ENCODE measurements at regions not wholly inside any gene's neighbourhood (a gene's known extent, or its start where the extent isn't known, plus 50 kb on each side); places are given as distances from the start of the nearest gene placed in this dataset.
A peak's percentile ranks its signal among the peaks of the same experiment; 100 is the strongest.
"Not testable (repeated sequence)": the region's sequence is repeated elsewhere in the genome, so short reads cannot be mapped to it uniquely, and the experiment has no call there.

DNA sequence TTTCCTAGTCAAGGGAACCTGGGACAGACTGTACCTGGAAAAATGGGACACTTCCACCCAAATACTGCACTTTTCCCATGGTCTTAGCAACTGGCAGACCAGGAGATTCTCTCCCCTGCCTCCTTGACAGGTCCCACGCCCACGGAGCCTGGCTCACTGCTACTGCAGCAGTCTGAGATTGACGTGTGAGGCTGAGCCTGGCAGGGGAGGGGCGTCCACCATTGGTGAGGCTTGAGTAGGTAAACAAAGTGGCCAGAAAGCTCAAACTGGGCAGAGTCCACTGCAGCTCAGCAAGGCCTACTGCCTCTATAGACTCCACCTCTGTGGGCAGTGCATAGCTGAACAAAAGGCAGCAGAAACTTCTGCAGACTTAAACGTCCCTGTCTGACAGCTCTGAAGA is 301.4 kb downstream of the SLITRK2 start:
- in situ Hi-C loops (cut with HindIII; ENCODE audit: low sequenced_read_pairs); DNase-seq (ENCODE audit: low spot score): not testable (repeated sequence)

DNA sequence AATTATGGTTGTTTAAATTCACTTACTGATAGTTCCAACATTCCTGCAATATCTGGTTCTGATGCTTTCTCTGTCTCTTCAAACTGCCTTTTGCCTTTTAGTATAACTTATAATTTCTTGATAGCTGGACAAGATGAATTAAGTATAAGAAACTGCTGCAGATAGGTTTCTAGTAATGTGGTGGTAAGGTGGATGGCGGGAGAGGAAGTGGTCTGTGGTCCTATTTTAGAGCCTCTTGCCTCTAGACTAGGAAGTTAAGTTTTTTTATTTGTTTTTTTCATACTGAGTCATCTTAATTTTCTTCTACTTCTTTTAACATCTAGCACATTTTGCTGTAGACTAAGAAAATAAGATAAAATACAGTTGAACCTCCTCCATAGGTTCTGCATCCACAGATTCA is 310.0 kb downstream of the SLITRK2 start:
- no peak for DNase-seq (ENCODE audit: low spot score)
- in situ Hi-C loops (cut with HindIII; ENCODE audit: low sequenced_read_pairs): no loop called here

DNA sequence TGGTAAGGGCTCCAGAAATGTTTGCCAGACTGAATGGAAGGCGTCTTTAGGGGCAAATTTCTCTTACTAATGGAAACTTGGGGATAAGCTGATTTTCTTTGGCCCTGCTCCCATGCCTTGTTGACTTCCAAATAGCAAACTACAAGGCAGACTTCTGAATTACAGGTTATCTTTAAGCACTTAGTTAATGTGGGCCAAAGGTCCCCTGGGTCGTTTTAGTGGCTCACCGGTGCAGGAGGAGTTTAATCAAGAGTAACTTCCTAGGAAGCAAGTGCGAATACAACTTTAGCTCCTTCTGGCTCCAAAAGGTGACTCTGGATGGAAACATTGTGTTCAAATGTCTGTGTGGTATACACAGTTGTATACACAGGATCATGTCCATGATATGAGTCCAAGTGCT is 323.6 kb downstream of the SLITRK2 start:
- in situ Hi-C loops (cut with HindIII; ENCODE audit: low sequenced_read_pairs): no loop called here
- DNase-seq (ENCODE audit: low spot score): no peak

DNA sequence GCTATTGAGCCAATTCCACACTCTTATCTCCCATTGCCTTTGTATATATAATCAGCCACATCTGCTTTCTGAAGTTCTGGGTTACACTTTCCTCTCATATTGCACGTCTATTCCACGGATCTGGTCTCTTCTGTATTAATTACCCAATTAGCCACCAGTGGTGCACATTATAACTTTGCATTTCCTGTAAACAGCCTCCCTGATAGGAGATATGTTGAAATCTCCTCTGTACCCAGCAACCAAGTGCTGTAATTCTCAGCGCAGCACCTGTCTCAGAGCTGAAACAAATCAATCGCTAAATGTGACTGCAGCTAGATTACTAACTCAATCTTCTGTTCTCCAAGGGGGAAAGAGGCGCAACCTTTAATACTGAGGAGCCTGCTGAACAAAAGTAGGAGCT is 326.4 kb downstream of the SLITRK2 start:
- no peak for DNase-seq (ENCODE audit: low spot score)
- in situ Hi-C loops (cut with HindIII; ENCODE audit: low sequenced_read_pairs): no loop called here

DNA sequence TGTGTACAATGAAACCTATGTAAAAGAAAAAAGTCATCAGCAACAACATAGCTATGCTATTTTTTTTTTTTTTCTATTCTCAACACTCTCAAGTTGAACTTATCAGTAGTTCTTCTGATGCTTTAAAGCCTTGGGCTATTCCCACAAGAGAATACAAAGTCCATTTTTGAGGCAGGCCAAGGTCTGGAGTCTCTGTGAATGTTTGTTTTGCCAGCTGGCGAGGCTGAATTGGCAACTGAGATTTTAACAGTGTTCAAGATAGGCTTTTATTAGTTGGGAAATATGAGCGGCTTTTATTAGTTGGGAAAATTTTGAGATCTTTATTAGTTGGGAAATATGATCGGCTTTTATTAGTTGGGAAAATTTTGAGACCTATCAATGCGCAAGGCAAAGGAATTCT is 336.6 kb downstream of the SLITRK2 start:
- no peak for DNase-seq (ENCODE audit: low spot score)
- in situ Hi-C loops (cut with HindIII; ENCODE audit: low sequenced_read_pairs): no loop called here

DNA sequence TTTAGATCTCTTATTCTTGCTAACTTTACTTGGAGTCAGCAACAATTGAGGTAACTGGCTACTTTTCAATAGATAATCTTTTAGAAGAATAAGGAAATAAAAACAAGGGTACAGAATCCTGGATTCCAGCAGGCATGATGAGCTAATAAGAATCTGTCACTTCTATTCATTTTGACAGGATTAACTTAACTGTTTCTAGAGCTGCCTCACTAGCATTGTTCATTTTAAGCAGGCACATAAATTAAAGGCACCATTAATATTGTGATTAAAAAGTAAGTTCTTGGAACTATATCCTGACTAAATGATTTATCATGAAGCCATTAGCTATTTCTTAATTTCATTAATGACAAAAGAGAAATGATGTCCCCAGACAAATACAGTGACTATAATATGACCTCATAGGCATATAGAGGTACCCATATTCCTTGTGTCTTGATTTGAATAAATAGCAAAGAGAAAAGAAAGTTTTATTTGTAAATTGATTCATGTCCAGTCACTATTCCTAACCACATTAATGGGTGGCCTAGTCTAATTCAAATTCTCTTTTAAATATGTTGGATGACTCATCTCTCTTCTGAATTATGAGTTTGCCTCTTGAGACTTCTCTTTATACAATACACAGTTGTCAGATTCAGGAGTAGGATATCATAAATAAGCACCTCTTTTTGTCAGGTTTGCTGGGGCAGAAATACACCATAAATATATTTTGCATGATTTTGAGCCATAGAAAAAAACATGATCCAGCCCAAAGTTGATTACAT is 343.0 kb downstream of the SLITRK2 start:
- DNase-seq (ENCODE audit: low spot score): no peak
- in situ Hi-C loops (cut with HindIII; ENCODE audit: low sequenced_read_pairs): no loop called here

DNA sequence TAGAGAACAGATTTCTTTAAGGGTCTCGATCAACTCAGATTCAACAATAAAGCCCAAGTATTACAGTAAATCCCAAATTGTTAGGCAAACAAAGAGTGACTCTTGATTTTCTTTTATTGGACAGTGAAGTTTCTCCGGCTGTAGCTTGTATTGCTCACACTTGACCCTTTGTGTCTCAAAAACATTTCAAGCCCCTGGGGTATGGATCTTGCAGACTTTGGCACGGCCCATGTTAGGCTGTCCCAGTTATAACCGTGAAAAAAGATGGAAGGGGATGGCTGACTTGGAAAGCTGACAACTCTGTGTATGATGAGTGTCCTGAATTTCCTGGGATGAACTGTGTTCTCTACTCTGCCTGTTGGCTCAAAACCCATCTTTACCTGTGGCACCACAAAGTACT is 356.1 kb downstream of the SLITRK2 start:
- in situ Hi-C loops (cut with HindIII; ENCODE audit: low sequenced_read_pairs): no loop called here
- peak; percentile 0 for DNase-seq (ENCODE audit: low spot score)

DNA sequence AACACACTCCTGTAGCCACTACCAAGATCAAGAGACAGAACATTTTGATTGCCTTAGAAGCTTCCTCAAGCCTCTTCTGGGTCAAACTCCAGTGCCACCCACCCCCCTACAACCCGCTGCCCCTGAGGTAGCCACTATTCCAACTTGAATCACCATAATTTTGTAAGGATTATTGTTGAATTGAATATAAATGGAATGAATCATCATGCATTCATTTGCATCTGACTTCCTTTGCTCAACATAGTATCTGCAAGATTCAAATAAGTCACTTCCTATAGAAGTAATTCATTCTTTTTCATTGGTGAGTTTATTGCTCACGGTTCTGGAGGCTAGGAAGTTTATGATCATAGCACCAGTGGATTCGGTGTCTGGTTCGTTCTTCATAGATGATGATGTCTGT is 364.2 kb downstream of the SLITRK2 start:
- DNase-seq (ENCODE audit: low spot score): no peak
- in situ Hi-C loops (cut with HindIII; ENCODE audit: low sequenced_read_pairs): no loop called here

DNA sequence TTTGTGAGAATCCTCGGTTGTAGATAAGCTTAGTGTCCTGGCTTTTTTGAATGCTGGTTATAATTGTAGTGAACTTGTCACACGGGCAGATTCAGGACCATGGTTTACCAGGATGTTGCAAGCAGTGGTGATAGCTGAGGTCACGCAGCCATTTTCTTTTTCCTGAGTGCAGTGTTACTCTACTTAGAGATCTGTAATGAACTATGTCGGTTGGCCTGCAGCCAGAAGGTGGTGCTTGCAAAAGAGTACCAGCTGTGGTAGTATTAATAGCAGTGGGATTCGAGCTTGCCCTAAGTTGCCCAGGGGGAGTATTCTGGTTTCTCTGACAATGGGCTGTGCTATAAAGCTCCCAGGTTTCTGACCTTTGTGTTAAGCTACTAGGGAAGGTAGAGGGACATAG is 368.9 kb downstream of the SLITRK2 start:
- DNase-seq (ENCODE audit: low spot score): no peak
- in situ Hi-C loops (cut with HindIII; ENCODE audit: low sequenced_read_pairs): no loop called here

DNA sequence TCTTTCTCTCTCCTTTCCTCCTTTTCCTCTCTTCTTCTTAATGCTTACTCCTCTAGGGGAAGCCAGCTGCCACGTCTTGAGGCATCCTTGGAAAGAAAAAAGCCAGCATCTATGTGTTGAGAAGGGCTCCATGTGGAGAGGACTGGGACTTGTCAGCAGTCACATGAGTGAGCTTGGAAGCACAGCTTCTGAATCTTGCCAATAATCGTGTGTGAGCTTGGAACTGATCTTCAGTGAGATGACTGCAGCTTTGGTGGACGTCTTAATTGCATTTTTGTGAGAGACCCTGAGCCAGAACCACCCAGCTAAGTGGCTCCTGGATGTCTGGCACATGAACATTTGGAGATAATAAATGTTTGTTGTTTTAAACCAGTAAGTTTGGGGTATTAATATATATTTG is 371.7 kb downstream of the SLITRK2 start:
- DNase-seq (ENCODE audit: low spot score): peak; percentile 1
- in situ Hi-C loops (cut with HindIII; ENCODE audit: low sequenced_read_pairs): no loop called here

DNA sequence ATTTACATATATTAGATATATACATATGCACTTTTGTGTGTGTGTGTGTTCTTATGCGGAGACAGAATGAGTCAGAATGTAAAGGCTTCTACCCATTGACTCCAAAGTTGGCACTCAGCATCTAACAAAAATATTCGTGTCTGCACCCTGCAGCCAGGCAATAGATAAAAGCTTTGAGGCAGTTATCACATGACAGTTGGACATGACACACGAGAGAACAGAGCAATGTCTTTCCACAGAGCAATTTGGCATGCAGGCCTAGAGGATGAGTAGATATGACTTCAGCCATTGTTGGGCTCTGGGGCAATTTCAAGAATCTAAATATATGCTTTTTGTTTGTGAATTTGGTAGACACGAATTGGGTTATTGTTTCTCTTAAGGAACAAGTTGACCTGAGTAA is 391.2 kb downstream of the SLITRK2 start:
- in situ Hi-C loops (cut with HindIII; ENCODE audit: low sequenced_read_pairs): no loop called here
- DNase-seq (ENCODE audit: low spot score): no peak

DNA sequence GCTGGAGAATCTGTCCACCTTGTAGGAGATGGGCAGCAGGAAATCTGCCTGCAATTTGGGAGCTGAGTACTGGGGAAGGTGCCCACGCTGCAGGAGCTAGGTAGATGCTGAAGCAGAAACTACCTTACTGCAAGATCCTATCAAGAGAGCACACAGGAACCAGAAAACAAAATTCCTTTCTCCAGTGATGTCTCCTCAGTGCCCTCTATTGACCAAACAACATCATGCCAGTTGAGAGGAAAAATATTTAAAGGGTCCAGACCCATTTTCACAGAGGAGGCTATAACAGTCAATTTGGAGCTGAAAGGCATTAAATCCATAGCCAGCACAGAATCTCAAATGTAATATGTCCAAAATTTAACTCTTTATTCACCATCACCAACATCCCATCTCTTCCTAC is 406.8 kb downstream of the SLITRK2 start:
- in situ Hi-C loops (cut with HindIII; ENCODE audit: low sequenced_read_pairs): no loop called here
- DNase-seq (ENCODE audit: low spot score): no peak

DNA sequence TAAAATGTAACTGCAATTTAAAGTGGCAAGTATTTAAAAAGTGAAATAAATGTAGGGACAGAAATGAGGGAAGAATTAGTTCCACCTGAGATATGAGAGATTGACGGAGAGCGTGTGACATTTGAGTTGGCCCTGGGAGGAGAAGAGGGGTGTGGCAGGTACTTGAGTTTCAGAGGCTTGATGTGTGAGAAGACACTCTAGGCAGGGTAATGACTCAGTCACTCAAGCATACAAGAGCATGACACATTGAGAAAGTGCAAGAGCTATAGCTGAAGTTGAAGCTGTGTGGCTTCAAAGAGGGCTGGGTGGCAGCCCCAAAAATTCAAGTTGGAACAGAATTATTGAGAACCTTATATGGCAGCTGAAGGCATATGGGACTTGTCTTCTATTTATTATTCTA is 420.5 kb downstream of the SLITRK2 start:
- no peak for DNase-seq (ENCODE audit: low spot score)
- in situ Hi-C loops (cut with HindIII; ENCODE audit: low sequenced_read_pairs): no loop called here

DNA sequence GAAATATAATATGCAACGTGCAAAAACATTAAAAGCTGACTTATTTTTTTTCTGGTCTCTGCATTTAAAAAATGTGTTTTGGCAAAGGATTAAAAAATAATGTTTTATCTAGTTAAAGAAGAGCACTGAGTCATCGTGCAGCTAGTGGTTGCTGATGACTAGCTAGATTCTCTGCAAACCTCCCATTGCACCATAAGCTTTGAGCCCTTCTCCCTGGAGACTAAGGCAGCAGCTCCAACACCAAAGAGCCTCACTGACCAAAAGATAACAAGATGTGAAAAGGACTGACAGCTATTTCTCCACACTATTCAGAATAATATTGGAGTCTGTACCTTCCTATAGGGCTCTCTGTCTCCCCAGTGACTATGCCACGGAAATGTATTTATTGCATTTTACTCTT is 424.3 kb downstream of the SLITRK2 start:
- in situ Hi-C loops (cut with HindIII; ENCODE audit: low sequenced_read_pairs): no loop called here
- DNase-seq (ENCODE audit: low spot score): no peak

DNA sequence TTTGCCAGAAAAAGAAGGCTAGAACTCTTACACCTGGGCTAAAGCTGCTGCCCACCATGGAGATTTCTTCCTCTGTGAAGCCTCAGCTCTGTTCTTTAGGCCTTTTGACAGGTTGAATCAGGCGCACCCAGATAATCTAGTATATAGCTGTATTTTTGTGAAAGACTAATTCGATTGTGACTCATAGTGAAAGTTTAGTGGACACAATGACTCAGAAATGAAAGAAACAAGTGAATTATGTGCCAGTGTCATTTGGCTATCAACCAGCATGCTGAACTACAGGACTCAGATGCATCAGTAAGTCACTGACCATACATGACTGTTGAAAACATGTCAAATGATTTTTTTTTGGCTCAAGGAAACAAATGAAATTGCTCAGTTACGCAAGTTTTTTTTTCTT is 425.4 kb downstream of the SLITRK2 start:
- DNase-seq (ENCODE audit: low spot score): no peak

DNA sequence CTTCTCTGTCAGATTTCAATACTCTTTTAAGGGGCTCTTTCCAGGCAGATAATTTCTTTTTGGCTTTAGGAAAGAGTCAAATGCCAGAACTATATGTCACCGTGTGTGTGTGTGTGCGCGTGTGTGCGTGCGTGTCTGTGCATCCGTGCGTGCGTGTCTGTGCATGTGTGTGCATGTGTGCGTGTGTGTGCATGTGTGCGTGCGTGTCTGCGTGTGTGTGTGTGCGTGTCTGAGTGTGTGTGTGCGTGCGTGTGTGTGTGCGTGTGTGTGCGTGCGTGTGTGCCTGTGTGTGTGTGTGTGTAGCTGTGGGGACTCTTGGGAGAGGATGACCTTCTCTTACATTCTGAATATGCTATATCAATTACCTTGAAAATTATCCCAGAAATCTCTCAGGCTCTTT is 441.6 kb downstream of the SLITRK2 start:
- in situ Hi-C loops (cut with HindIII; ENCODE audit: low sequenced_read_pairs): no loop called here
- DNase-seq (ENCODE audit: low spot score): no peak

More for the DNA sequence above, 425.4 kb downstream of the SLITRK2 start:
- in situ Hi-C loops (cut with HindIII; ENCODE audit: low sequenced_read_pairs): no loop called here

DNA sequence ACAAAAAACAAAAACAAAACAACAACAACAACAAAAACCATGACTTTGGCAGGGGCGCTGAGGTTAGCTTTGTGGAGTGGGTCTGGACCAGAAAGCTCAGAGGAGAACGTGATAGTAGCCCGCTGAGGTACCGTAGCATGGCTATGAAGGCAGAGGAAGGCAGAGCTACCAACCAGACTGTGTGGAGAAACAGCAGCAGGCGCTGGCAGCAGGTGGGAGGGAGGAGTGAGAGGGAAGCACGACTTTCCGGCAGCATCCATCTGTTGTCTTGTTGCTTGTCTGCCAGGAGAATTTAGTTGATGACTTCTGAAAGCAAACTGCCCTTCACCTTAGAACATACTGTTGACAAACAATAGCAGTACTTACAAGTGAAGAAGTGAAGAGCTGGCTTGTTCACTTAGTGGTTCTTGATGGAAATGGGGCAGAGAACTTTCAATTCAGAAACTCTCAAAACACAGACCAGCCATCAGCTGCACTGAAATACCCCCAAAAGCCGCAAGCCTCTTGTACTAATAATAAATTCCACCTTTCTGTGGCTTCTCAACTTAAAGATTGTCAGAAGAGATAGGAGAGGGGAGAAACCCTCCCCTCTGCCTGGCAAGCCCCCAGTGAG is 447.2 kb downstream of the SLITRK2 start:
- DNase-seq (ENCODE audit: low spot score): peak; percentile 67
- in situ Hi-C loops (cut with HindIII; ENCODE audit: low sequenced_read_pairs): no loop called here

DNA sequence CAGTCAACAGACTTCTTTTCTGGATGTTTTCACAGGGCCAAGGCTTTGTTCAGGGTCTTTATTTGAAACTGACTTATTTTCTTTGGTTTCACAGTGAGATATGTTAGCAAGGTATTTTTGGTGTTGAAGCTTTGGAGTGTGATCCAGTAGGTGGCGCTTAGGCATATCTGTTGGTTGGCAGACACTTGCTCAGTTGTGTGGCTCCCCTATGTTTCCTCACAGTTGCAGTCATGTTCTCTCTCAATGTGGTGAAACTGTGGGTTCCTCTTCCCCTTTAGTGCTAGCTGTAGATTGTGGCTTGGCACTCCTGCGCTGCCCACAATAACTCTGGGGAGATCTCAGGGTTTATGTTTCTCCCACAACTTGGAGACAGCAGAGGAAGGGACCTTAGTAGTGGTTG is 460.8 kb downstream of the SLITRK2 start:
- in situ Hi-C loops (cut with HindIII; ENCODE audit: low sequenced_read_pairs): no loop called here
- no peak for DNase-seq (ENCODE audit: low spot score)
